Testis (tissue), 2 donors: ENCODE measurements at regions not wholly inside any gene's neighbourhood (a gene's known extent, or its start where the extent isn't known, plus 50 kb on each side); places are given as distances from the start of the nearest gene placed in this dataset.

ENCODE experiments used
- DNase-seq: peaks from one replicate; pipeline ENCODE4 v3.0.0-alpha.2; 2019
- H3K27ac ChIP-seq, 2 donors: fragments of 200-600 bp; sonication (generic); one replicate each; pipeline ENCODE4 v1.5.1; 2019
- H3K27me3 ChIP-seq: fragments of 200-600 bp; sonication (generic); one replicate; pipeline ENCODE4 v1.5.1; 2019
- H3K36me3 ChIP-seq: fragments of 200-600 bp; sonication (generic); one replicate; pipeline ENCODE4 v1.5.1; 2017; ENCODE audit warnings: low read depth; ENCODE audit errors: missing control alignments
- H3K4me1 ChIP-seq: fragments of 200-600 bp; sonication (generic); one replicate; pipeline ENCODE4 v1.5.1; 2019
- H3K4me3 ChIP-seq, 2 donors: fragments of 200-600 bp; sonication (generic); one replicate each; pipeline ENCODE4 v1.5.1; 2017 to 2019
- H3K9me3 ChIP-seq: fragments of 200-600 bp; sonication (generic); one replicate; pipeline ENCODE4 v1.5.1; 2017
- POLR2A ChIP-seq: fragments of 450-650 bp; IDR thresholded peaks from one replicate; pipeline ENCODE4 v1.6.1; 2017; ENCODE audit warnings: antibody characterized with exemption, mild to moderate bottlenecking, moderate library complexity
- WGBS, 2 donors: methylation state at CpG; one replicate each; pipeline ENCODE4 v1.1.5; 2018; 5-methylcytosine and 5-hydroxymethylcytosine counted together
- intact Hi-C: fragments of 100-400 bp; cut with DNase I; formaldehyde crosslinking; loops from one replicate; pipeline ENCODE4 v1.15.1; 2023; ENCODE audit warnings: low total_unique reads
- TF ChIP-seq, protein P1 (sequence below), 3 experiments: fragments of 450-650 bp in 2 of 3; fragments of 200-600 bp in 1 of 3; sonication (generic) in 1 of 3; IDR thresholded peaks; one replicate each; pipeline ENCODE4 v1.5.1; 2016 to 2019; ENCODE audit warnings: antibody characterized with exemption in 3 of 3, mild to moderate bottlenecking in 2 of 3, moderate library complexity in 1 of 3

DNA sequence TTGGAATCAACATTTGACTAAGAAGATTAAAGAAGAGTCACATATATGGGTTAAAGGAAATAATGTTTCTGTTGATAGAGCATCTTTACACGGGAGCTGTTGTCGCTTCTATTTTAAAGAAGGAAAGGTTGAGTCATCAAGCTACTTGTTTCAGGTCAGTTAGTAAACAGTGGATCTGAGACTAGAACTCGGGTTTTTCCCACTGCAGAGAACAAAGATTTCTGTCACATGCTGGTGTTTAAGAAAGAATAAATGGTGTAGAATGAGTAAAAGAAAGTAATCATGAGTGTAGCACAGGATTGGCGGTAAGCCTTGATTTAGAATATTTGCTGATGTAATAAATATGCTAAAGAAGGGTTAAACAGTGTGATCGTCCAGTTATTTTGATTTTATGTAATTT is 455.5 kb downstream of the AEBP2 start:
- no peak for TF ChIP-seq POLR2A
- TF ChIP-seq, protein P1, sequence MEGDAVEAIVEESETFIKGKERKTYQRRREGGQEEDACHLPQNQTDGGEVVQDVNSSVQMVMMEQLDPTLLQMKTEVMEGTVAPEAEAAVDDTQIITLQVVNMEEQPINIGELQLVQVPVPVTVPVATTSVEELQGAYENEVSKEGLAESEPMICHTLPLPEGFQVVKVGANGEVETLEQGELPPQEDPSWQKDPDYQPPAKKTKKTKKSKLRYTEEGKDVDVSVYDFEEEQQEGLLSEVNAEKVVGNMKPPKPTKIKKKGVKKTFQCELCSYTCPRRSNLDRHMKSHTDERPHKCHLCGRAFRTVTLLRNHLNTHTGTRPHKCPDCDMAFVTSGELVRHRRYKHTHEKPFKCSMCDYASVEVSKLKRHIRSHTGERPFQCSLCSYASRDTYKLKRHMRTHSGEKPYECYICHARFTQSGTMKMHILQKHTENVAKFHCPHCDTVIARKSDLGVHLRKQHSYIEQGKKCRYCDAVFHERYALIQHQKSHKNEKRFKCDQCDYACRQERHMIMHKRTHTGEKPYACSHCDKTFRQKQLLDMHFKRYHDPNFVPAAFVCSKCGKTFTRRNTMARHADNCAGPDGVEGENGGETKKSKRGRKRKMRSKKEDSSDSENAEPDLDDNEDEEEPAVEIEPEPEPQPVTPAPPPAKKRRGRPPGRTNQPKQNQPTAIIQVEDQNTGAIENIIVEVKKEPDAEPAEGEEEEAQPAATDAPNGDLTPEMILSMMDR (IDR thresholded peaks at IDR 0.05) = no peak
- H3K27ac ChIP-seq = no peak overlapping the region
- no peak for DNase-seq
- intact Hi-C loops = no loop called here
- no peaks in the 10 kb centered on the region for H3K4me1 ChIP-seq
- WGBS, 2 donors = 83 to 85% methylated on average over 5 of the region's 5 CpGs
- no peaks in the 10 kb centered on the region for H3K36me3 ChIP-seq
- no peaks in the 10 kb centered on the region for H3K9me3 ChIP-seq
- H3K4me3 ChIP-seq = no peak overlapping the region
- H3K27me3 ChIP-seq = no peaks in the 10 kb centered on the region

DNA sequence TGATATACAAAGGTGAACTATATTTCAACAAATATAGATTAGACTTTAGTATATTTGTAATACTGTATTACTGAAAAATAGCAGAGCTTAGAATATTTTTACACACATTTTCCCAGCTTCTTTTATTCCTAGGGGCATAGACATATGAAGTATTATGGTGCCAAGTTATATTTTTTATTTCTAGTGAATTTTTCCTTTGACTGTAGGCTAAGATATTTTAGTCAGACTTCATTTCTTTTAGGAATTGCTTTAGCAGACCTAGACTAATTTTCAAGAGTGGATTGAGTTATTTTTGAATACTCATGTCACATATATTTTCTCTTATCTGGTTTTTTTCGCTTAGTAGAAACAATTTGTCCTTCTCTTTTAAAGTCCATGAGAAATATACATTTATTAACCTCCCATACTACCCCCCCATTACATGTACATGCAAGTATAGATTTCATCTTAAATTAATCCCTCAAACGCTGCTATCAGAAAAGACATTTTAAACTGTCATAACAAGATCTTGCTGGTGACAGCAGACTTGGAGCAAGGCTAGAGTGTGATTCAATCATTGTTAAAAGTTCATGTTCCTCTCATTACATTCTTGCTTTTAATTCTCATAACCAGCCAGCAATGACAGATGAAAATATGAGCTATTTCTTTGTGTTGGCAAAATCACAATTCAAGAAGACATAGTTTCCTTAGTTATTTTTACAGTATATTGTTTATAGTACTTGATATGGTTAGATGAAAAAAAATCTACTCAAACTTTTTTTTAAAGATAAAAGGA is 456.1 kb downstream of the AEBP2 start:
- Histone ChIP-seq H3K27me3 (no peaks in the 10 kb centered on the region), H3K4me1 (no peaks in the 10 kb centered on the region), H3K4me3 (no peak overlapping the region), H3K27ac (no peak overlapping the region), H3K36me3 (no peaks in the 10 kb centered on the region), H3K9me3 (no peaks in the 10 kb centered on the region)
- no peak for DNase-seq
- TF ChIP-seq, protein P1 (IDR thresholded peaks at IDR 0.05) = no peak
- no peak for TF ChIP-seq POLR2A
- WGBS, 2 donors = 54 to 79% methylated on average over 2 of the region's 2 CpGs
- intact Hi-C loops = no loop called here

DNA sequence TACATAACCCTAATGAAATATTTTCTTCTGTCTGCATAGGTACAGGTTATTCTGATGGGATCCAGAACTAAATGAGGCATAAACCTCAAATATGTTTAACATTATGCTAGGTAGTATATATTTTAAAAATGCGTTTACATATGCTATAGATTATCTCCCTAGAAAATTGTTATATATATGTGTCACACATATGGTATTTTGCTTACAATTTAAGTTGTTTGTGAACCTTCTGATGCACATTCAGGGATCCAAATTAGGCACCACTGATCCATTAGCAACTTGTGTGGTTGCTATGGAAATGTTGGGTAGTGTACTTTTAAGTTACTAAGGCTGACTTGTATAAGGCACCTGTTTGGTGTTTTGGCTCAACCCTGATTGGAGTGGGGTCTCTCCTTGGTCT is 456.7 kb downstream of the AEBP2 start:
- no peak for TF ChIP-seq POLR2A
- TF ChIP-seq, protein P1 (IDR thresholded peaks at IDR 0.05) = no peak

DNA sequence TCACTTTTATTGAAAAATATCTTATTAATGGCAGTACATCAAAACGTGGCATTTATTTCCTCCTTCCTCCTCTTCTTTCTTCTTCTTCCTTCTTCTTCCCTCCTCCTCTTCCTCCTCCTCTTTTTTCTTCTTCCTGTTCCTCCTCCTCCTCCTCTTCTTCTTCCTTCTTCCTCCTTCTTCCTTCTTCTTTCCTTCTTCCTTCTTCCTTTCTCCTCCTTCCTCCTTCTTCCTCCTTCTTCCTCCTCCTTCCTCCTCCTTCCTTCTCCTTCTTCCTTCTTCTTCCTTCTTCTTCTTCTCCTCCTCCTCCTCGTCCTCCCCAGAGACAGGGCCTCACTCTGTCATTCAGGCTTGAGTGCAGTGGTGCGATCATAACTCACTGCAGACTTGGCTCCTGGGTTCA is 457.2 kb downstream of the AEBP2 start:
- no peak for DNase-seq
- no peak overlapping the region for H3K4me3 ChIP-seq

More for the DNA sequence above, 456.7 kb downstream of the AEBP2 start:
- no peaks in the 10 kb centered on the region for H3K36me3 ChIP-seq
- no peak overlapping the region for H3K4me3 ChIP-seq
- no peaks in the 10 kb centered on the region for H3K9me3 ChIP-seq
- intact Hi-C loops = no loop called here
- no peak overlapping the region for H3K27ac ChIP-seq
- DNase-seq = no peak
- 85 to 94% methylated on average over 1 of the region's 1 CpG for WGBS, 2 donors
- H3K27me3 ChIP-seq = no peaks in the 10 kb centered on the region
- H3K4me1 ChIP-seq = no peaks in the 10 kb centered on the region

More for the DNA sequence above, 457.2 kb downstream of the AEBP2 start:
- intact Hi-C loops = no loop called here
- H3K27me3 ChIP-seq = no peaks in the 10 kb centered on the region
- 82 to 89% methylated on average over 3 of the region's 3 CpGs for WGBS, 2 donors
- TF ChIP-seq, protein P1 (IDR thresholded peaks at IDR 0.05) = no peak
- TF ChIP-seq POLR2A = no peak
- H3K9me3 ChIP-seq = no peaks in the 10 kb centered on the region
- no peaks in the 10 kb centered on the region for H3K4me1 ChIP-seq
- H3K36me3 ChIP-seq = no peaks in the 10 kb centered on the region
- H3K27ac ChIP-seq = no peak overlapping the region
